PC-3 (cell line): ENCODE measurements at regions not wholly inside any gene's neighbourhood (a gene's known extent, or its start where the extent isn't known, plus 50 kb on each side); places are given as distances from the start of the nearest gene placed in this dataset.

Experiments used
- CTCF ChIP-seq: fragments of 300-600 bp; sonication (generic); conservative IDR thresholded peaks from 2 replicates; pipeline ENCODE4 v1.5.1; 2017; ENCODE audit warnings: antibody characterized with exemption, low read depth, mild to moderate bottlenecking, low read length
- EZH2 ChIP-seq: fragments of 300-600 bp; sonication (generic); IDR thresholded peaks from one replicate; pipeline ENCODE4 v1.6.1; 2017; ENCODE audit warnings: antibody characterized with exemption, mild to moderate bottlenecking, low read length; ENCODE audit not compliant: unreplicated experiment
- EZH2phosphoT487 ChIP-seq: fragments of 300-600 bp; sonication (generic); IDR thresholded peaks from 2 replicates; pipeline ENCODE4 v1.6.1; 2018; ENCODE audit warnings: mild to moderate bottlenecking, antibody characterized with exemption, low read length, borderline replicate concordance

- TF ChIP-seq EZH2, result no peak
- TF ChIP-seq EZH2phosphoT487, result no peak
- no peak for TF ChIP-seq CTCF
These were observed 301.3 kb upstream of the GALNT5 start for GRCh38 chr2:156956161-156956560.
